HG03342 (cell line): ENCODE measurements at regions not wholly inside any gene's neighbourhood (a gene's known extent, or its start where the extent isn't known, plus 50 kb on each side); places are given as distances from the start of the nearest gene placed in this dataset.

Experiments
- ATAC-seq: cut with Tn5 transposase; IDR thresholded peaks from one replicate; pipeline ENCODE4 v1.9.1; 2021; ENCODE audit warnings: mild to moderate bottlenecking, moderate library complexity; ENCODE audit not compliant: unreplicated experiment

- ATAC-seq = no peak
Measured at GRCh38 chr17:33403194-33403593, 110.1 kb upstream of the ASIC2 start.

GRCh38 chr17:33404070-33404819, 111.2 kb upstream of the ASIC2 start:
- ATAC-seq = no peak

- no peak for ATAC-seq
Measured at GRCh38 chr17:33416131-33416530, 123.0 kb upstream of the ASIC2 start.

DNA sequence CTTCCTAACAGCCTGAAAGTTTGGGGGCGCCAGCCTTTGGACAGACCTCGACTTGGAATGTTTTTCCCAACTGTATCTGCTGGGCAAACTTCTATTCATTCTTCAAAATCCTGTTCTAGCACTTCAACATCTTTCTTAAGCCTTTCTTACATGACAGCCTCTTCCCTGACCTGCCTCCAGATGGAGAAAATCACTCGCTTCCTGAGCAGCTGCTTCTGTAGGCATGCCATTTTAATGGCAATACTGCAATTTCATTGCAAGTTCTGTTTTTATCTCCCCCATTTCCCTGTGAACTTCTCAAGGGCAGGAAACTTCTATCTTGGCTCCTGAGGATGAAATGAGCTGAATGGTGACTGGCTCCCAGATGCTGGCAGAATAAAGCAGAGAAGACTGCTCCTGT, 128.8 kb upstream of the ASIC2 start:
- no peak for ATAC-seq

DNA sequence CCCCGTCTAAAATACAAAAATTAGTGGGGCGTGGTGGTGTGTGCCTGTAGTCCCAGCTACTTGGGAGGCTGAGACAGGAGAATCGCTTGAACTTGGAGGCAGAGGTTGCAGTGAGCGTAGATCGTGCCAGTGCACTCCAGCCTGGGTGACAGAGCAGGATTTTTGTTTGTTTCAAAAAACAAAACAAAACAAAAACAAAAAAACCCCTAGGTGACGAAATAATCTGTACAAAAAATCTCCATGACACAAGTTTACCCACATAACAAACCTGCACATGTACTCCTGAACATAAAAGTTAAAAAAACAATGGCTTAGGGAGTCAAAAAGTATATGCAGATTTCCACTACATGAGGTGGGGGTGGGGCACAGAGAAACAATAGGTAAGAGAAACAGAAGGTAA, 140.5 kb upstream of the ASIC2 start:
- no peak for ATAC-seq

DNA sequence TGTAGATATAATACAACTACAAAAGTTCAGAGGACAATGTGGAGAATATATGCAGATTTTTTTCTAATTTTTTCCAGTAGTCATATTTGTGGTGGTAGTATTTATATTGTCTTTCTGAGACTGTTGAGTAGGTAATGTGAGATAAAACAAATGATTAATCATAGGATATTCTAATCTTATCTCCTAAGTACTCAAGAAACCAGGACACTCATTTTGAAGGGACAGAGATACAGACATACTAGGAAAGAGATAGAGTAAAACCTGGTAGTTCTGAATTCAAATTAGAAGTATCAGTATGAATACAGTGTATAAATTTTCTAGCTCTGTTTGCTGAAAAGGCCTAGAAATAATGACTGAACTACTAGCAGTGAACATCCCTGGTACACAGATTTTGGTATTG, 141.7 kb upstream of the ASIC2 start:
- ATAC-seq = no peak

DNA sequence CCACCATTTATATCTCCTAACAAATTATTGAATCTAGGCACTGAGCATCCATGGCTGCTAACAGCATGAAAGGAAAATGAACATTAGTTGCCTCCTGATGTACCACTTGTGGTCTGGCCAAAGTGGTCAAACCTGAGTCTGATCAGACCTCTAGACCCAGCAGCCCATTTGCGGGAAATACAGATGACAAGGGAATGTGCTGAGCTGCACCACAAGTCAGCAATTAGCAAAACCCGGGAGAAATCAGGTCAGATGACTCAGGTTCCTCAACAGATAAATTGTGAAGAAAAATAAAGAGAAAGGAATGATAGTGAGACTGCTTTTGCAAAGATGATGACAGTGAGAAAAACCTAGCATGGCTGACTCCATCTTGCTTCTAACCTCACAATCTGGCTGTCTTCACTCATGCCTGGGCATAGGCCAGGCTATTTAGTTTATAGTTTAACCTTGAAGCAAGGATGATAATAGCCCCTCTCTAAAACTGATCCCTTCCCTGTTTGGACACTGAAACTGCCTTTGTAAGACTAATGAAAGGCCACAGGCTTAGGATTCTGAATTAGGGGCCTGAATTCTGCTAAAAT, 142.7 kb upstream of the ASIC2 start:
- ATAC-seq = no peak

GRCh38 chr17:33436321-33436720, 143.2 kb upstream of the ASIC2 start:
- no peak for ATAC-seq

DNA sequence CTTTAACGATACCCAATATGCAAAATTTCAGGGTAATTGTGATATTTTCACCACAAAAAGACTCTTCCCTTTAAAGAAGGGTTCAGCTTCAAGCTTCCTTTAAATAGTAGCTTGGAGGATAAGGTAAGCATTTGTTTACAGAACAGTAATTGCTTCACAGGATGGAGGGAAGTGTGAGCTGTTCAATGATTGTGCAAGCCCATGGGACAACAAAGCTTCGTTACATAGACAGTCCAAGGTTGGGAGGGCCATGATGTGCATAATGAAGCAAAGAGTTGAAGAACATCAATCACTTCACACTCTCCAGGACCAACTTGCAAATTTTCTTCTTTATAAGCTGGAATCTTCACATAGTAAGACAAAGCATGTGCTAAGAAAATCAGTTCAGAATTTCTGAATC, 145.0 kb upstream of the ASIC2 start:
- no peak for ATAC-seq

GRCh38 chr17:33438578-33438977, 145.5 kb upstream of the ASIC2 start:
- ATAC-seq = no peak

DNA sequence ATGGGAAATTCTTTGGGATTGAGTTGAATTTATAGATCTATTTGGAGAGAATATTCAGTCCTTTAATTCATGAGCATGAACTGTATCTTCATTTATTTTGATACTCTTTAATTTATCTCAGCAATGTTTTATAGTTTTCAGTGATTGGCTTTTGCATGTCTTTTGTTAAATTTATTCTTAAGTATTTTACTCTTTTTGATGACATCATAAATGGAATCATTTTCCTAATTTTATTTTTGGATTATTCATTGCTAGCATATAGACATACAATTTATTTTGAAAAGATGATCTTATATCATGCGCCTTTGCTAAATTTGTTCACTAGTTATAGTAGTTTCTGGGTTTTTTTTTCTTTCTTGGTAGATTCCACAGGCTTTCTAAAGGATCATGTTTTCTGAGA, 149.2 kb upstream of the ASIC2 start:
- ATAC-seq = no peak

DNA sequence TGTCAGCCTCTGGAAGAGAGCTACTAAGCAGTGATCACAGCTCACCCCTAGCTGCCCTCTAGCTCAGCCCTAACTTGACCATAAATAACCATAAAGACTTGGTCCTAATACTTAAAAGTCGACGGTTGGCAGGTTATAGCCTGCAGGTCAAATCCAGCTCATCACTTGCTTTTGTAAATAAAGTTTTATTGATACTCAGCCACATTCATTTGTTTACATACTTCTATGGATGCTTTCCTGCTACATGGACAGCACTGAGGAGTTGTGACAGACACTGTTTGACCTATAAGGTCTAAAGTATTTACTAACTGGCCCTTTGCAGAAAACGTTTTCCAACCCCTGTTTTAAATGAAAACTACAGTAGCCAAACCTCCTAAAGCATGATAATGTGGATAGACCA, 151.6 kb upstream of the ASIC2 start:
- no peak for ATAC-seq

- ATAC-seq = no peak
Measured at GRCh38 chr17:33447090-33447489, 154.0 kb upstream of the ASIC2 start.

DNA sequence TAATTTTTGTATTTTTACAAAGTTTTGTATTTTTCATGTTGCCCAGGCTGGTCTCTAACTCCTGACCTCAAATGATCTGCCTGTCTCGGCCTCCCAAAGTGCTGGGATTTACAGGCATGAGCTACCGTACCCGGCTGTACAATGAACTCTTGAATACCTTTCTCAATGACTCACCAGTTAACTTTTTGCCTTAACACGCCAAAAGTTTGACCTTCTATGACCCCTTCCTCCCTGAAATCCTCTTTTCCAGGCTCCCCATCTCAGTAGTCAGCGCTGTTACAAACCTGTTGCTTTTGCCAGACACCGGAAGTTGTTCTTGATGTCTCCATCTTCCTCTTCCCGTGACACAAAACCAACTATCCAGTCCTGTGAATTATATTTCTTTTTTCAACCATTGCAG, 158.1 kb upstream of the ASIC2 start:
- no peak for ATAC-seq

- no peak for ATAC-seq
Measured at GRCh38 chr17:33457477-33457876, 164.4 kb upstream of the ASIC2 start.

GRCh38 chr17:33459078-33459940, 166.2 kb upstream of the ASIC2 start:
- ATAC-seq = no peak

DNA sequence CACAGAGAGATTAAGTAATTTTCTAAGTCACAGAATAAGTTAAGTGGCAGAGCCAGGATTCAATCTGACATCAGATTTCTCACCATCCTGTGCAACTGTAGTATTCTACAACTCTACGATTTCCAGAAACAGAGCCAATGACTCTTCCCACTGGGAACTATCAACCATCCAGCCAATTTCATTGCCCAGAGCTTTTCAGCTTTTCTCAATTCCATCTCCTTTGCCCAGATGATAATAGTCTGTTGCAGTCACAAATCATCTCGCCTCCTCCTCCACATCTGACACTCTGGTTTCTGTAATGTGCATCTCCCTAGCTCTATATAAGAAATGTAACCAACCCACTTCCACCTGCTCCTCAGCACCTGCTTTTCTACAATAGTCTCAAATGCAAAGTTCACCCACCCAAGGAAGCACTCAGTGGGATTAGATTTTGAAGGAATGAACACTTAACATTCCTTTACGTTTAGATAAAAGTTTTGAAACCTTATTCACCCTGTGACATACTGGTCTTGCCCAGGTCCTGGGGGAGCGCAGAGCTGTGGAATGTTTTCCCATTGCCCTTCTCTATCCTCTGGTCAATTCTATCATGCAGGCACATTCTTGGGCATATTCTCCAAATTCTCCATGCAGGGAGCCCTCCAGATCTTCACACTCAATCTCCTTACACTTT, 167.8 kb upstream of the ASIC2 start:
- no peak for ATAC-seq

DNA sequence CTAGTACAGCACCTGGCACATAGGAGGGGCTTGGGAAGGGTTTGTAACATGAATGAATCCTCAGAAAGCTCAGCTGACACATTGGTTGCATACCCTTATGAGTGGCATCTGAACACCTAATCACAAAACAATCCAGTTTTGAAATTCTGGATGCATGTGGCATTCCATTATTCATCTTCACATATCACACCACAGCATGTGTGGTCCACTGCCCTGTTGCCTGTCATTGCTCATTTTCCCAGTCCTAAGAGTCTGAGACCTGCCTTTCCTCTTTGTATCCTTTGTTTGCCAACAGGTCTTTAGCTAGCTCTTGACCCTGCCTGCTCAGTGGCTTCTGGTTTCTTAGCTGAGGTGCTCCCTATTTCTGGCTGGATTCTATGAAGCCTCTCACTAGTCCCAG, 170.8 kb upstream of the ASIC2 start:
- no peak for ATAC-seq

- no peak for ATAC-seq
Measured at GRCh38 chr17:33464669-33465280, 171.7 kb upstream of the ASIC2 start.

DNA sequence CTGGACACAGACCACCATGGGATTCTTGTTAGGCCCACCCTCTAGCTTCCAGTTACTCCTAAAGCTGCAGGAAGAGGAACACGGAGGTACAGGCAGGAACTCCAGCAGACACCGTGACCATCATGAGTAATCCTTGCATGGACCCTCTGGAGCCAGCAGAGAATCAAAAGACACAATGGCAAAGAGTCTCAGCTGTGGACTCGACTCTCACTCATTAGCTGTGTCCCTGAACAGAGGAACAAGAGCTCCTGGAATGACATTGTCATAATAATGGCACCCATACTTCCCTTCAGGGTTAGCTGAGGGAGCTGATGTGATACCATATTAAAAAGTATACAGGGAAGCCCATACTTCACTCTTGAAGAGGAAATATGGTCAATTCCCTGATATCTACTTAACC, 176.3 kb upstream of the ASIC2 start:
- ATAC-seq = no peak

DNA sequence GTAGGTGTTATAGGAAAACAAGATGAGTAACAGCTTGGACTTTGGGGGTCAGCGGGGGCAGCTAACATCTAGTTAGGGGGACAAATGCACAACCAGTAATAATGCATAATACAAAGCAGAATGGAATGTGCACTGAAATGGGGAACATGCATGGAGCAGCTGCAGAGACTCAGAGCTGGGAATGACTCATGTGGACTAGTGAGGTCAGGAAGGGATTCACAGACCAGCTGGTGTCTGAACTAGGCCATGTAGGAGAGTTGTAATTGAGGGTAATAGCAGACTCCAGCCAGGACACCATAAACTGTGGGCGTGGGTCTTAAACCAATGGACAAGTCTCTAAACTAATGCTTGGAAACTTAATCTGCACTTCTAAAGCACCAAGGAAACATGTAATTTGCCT, 176.8 kb upstream of the ASIC2 start:
- ATAC-seq = no peak
